ENCODE measurements at regions not wholly inside any gene's neighbourhood (a gene's known extent, or its start where the extent isn't known, plus 50 kb on each side); places are given as distances from the start of the nearest gene placed in this dataset.

- no peak for TF ChIP-seq REST (IDR thresholded peaks at IDR 0.05; ENCODE audit: unreplicated experiment)
- TF ChIP-seq ZNF114 (CRISPR knock-in tag; IDR thresholded peaks at IDR 0.05), result no peak
Measured at GRCh38 chr20:7257692-7258466, 490.4 kb downstream of the BMP2 start (continued).

- no peaks in the 10 kb centered on the region for H3K9me2 ChIP-seq (ENCODE audit: insufficient read depth)
- no peak overlapping the region for H3K4me2 ChIP-seq
- H2AFZ ChIP-seq, result no peak overlapping the region
- no peaks in the 10 kb centered on the region for H3K27me3 ChIP-seq (ENCODE audit: insufficient read depth)
- no peaks in the 10 kb centered on the region for H3K36me3 ChIP-seq (ENCODE audit: insufficient read depth)
- H3K79me2 ChIP-seq (replicated peaks; ENCODE audit: insufficient read depth), result no peaks in the 10 kb centered on the region
- H3K27me3 Mint-ChIP-seq (ENCODE audit: insufficient read depth, low read depth, poor library complexity), result no peaks in the 10 kb centered on the region
- H3K4me3 Mint-ChIP-seq, result no peak overlapping the region
- no peaks in the 10 kb centered on the region for H3K9me3 Mint-ChIP-seq
- H3F3A ChIP-seq (replicated peaks; ENCODE audit: low read depth), result no peaks in the 10 kb centered on the region
- H4K20me1 ChIP-seq (replicated peaks; ENCODE audit: insufficient read depth), result no peaks in the 10 kb centered on the region
- ATAC-seq (no peak), DNase-seq (ENCODE audit: low spot score) (no peak)
- no peak overlapping the region for H3K27ac ChIP-seq (ENCODE audit: low read depth)
- H3K4me1 Mint-ChIP-seq, result no peaks in the 10 kb centered on the region; the same call in 2 of the 3 replicates
- H3K36me3 Mint-ChIP-seq (ENCODE audit: low read depth), result no peaks in the 10 kb centered on the region
- no peak overlapping the region for H3K4me3 ChIP-seq
- no peaks in the 10 kb centered on the region; the same call in 1 of the 2 replicates for H3K4me1 ChIP-seq (ENCODE audit: insufficient read depth)
- peak overlapping the region; percentile 60; the same call in 1 of the 2 replicates for H3K27ac Mint-ChIP-seq
- TF ChIP-seq CREB1 (CRISPR knock-in tag; IDR thresholded peaks at IDR 0.05; ENCODE audit: low read depth) (no peak), NANOG (IDR thresholded peaks at IDR 0.05; ENCODE audit: borderline replicate concordance) (no peak), ZNF462 (CRISPR knock-in tag; IDR thresholded peaks at IDR 0.05) (no peak)
Measured at GRCh38 chr20:7262803-7263202, 495.3 kb downstream of the BMP2 start.

All from GM23338 (cell line).